KMS-11 (cell line): ENCODE measurements at regions not wholly inside any gene's neighbourhood (a gene's known extent, or its start where the extent isn't known, plus 50 kb on each side); places are given as distances from the start of the nearest gene placed in this dataset.

Source experiments
- H2AFZ ChIP-seq: fragments of 200-600 bp; sonication (generic); 2 replicates; pipeline ENCODE4 v1.6.1; 2016; ENCODE audit warnings: antibody characterized with exemption, mixed run types, low read depth
- H3K27ac ChIP-seq: fragments of 200-600 bp; sonication (generic); 2 replicates; pipeline ENCODE4 v1.6.1; 2016; ENCODE audit warnings: mild to moderate bottlenecking, mixed run types
- H3K27me3 ChIP-seq: fragments of 200-600 bp; sonication (generic); 2 replicates; pipeline ENCODE4 v1.6.1; 2017; ENCODE audit warnings: mild to moderate bottlenecking, low read depth, mixed run types, moderate library complexity; ENCODE audit not compliant: insufficient read depth
- H3K36me3 ChIP-seq: fragments of 200-600 bp; sonication (generic); 2 replicates; pipeline ENCODE4 v1.6.1; 2017; ENCODE audit warnings: mild to moderate bottlenecking, mixed run types; ENCODE audit not compliant: insufficient read depth
- H3K4me1 ChIP-seq: fragments of 200-600 bp; sonication (generic); 2 replicates; pipeline ENCODE4 v1.6.1; 2016; ENCODE audit warnings: mild to moderate bottlenecking, low read depth, mixed run types; ENCODE audit not compliant: poor library complexity, severe bottlenecking
- H3K4me2 ChIP-seq: fragments of 200-600 bp; sonication (generic); 2 replicates; pipeline ENCODE4 v1.7.0; 2016; ENCODE audit warnings: mild to moderate bottlenecking, mixed run types
- H3K4me3 ChIP-seq: fragments of 200-600 bp; sonication (generic); IDR thresholded peaks from 2 replicates; pipeline ENCODE4 v1.6.1; 2017; ENCODE audit warnings: low read depth, low read length, mixed read lengths; ENCODE audit not compliant: insufficient read depth
- H3K79me2 ChIP-seq: fragments of 200-600 bp; sonication (generic); 2 replicates; pipeline ENCODE4 v1.6.1; 2016; ENCODE audit warnings: low read depth, mixed run types; ENCODE audit not compliant: insufficient read depth
- H3K9ac ChIP-seq: fragments of 200-600 bp; sonication (generic); 2 replicates; pipeline ENCODE4 v1.6.1; 2016; ENCODE audit warnings: mild to moderate bottlenecking, mixed run types
- H4K20me1 ChIP-seq: fragments of 200-600 bp; sonication (generic); 2 replicates; pipeline ENCODE4 v1.6.1; 2016; ENCODE audit warnings: mild to moderate bottlenecking, mixed run types; ENCODE audit not compliant: insufficient read depth
- CTCF ChIP-seq: fragments of 200-600 bp; sonication (generic); conservative IDR thresholded peaks from 2 replicates; pipeline ENCODE4 v1.6.1; 2017; ENCODE audit warnings: low read depth, mild to moderate bottlenecking, antibody characterized with exemption, low read length, moderate library complexity, mixed read lengths

- H3K4me3 ChIP-seq, result no peak overlapping the region
- H3K79me2 ChIP-seq, result no peaks in the 10 kb centered on the region
- H3K4me2 ChIP-seq, result no peak overlapping the region
- H3K27me3 ChIP-seq, result no peaks in the 10 kb centered on the region
- H3K4me1 ChIP-seq, result no peaks in the 10 kb centered on the region
- no peak overlapping the region for H2AFZ ChIP-seq
- no peak overlapping the region for H3K27ac ChIP-seq
- peak; percentile 50; the same call in 1 of the 2 replicates for TF ChIP-seq CTCF
- H4K20me1 ChIP-seq, result no peaks in the 10 kb centered on the region
- no peak overlapping the region for H3K9ac ChIP-seq
- no peaks in the 10 kb centered on the region for H3K36me3 ChIP-seq
Observed at GRCh38 chr4:167290678-167291077, 56.4 kb upstream of the SPOCK3 start.

GRCh38 chr4:167308876-167309275 is 74.6 kb upstream of the SPOCK3 start:
- Histone ChIP-seq H3K4me2 (no peak overlapping the region), H3K4me3 (no peak overlapping the region), H2AFZ (no peak overlapping the region), H3K79me2 (no peaks in the 10 kb centered on the region), H3K9ac (no peak overlapping the region), H3K36me3 (no peaks in the 10 kb centered on the region), H3K4me1 (no peaks in the 10 kb centered on the region), H4K20me1 (no peaks in the 10 kb centered on the region), H3K27me3 (no peaks in the 10 kb centered on the region), H3K27ac (no peak overlapping the region)
- no peak for TF ChIP-seq CTCF

- no peak overlapping the region for H3K4me2 ChIP-seq
- H2AFZ ChIP-seq, result no peak overlapping the region
- no peak for TF ChIP-seq CTCF
- H3K9ac ChIP-seq, result no peak overlapping the region
- H3K79me2 ChIP-seq, result no peaks in the 10 kb centered on the region
- no peak overlapping the region for H3K27ac ChIP-seq
- H4K20me1 ChIP-seq, result no peaks in the 10 kb centered on the region
- H3K4me1 ChIP-seq, result no peaks in the 10 kb centered on the region
- H3K4me3 ChIP-seq, result no peak overlapping the region
- H3K27me3 ChIP-seq, result no peaks in the 10 kb centered on the region
- no peaks in the 10 kb centered on the region for H3K36me3 ChIP-seq
Observed at GRCh38 chr4:167321299-167321698, 87.0 kb upstream of the SPOCK3 start.

GRCh38 chr4:167339781-167340180 is 105.5 kb upstream of the SPOCK3 start:
- Histone ChIP-seq H3K79me2 (no peaks in the 10 kb centered on the region), H3K27me3 (no peaks in the 10 kb centered on the region), H3K27ac (no peak overlapping the region), H4K20me1 (no peaks in the 10 kb centered on the region), H2AFZ (no peak overlapping the region), H3K4me1 (no peaks in the 10 kb centered on the region), H3K4me3 (no peak overlapping the region), H3K4me2 (no peak overlapping the region), H3K36me3 (no peaks in the 10 kb centered on the region), H3K9ac (no peak overlapping the region)
- no peak for TF ChIP-seq CTCF
